Right forelimb (tissue), 1 donor: ENCODE measurements at regions not wholly inside any gene's neighbourhood (a gene's known extent, or its start where the extent isn't known, plus 50 kb on each side); places are given as distances from the start of the nearest gene placed in this dataset.

Experiments used
- DNase-seq: peaks from one replicate; pipeline ENCODE4 v3.0.0-alpha.2; 2018

DNA sequence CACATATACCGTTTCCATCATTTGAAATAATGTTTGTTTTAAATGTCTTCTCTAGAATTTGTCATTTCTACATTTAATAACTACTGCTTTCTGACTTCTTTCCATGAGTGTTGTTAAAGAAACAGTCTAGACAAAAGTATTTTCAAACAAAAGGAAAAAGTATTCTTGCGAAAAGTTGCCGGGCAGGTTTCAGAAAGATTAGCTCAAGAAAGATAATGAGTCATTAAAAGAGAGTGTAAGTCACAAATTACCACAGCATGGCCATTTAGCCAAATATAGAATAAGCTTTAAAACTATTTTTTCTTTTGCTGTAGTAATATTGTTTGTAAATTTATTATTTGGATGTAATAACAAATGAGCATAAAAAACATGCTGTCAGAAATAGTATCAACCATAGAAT, 493.0 kb downstream of the TLL1 start:
- no peak for DNase-seq

DNA sequence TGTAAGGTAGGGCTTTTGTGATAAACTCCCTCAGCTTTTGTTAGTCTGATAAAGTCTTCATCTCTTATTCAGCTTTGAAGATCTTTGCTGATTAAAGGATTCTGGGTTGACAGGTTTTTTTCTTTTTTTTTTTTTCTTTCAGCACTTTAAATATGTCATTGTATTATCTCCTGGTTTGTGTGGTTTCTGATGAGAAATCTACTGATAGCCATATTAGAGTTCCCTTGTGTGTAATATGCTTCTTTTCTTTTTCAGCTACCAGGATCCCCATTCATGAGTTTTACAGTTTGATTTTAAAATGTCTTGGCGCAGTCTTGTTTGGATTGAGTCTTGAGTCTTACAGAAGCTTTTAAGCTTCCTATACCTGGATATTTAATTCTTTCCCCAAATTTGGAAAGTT, 504.5 kb downstream of the TLL1 start:
- no peak for DNase-seq

DNA sequence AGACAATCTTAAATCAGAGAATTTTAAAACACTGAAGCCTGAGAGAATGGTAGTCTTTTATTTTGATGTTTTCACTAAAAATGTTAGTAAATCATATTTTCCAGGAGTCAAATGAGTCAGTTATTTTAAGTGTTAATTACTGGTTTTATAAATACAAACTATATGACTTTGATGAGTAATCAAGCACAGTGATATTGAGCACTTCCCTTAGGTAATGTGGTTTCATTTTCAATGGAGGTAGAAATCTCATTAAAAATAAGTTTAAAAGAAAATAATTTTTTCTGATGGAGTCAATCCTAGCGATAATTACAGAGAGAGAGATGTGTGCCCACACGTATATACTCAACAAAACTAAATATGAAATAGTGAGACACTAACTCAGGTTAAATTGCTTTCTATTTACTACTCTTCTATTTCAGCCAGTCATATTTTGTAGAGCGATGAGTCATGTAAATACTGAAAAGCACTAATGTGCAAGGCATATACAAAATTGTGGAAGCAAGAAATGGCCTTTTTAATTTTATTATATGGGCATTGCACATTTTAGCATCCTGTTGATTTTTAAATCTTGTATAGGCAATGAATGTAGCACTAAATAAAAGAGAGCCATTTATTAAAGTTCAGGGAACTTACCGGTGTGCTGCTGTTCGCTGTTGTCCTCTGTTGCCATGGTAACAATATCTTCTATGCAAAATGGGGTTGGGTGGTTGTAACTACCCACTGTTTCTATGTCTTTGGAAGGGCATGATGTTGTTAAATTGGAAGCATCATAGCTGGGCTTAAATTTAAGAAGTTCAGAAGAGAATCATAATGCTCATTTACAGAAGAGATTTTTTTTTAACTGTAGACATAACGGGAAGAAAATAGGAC, 513.7 kb downstream of the TLL1 start:
- DNase-seq, result no peak

DNA sequence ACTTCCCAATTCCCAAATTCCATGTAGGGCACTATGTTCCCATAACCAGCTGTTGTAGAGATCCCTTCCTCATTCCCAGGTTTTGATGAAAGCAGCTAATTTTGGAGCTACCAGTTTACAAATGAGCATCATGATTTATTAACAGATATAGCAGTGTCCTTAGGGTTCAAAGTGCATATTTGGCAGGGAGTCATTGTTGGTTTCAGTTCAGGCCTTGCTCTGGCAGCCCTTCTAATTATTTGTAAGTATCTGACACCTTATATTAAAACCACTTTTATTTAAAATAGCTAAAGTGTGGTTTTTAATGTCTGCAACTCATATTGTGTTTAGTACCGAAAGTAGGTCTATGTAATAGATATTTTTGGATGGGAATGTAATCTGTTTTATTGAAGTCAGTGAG, 518.5 kb downstream of the TLL1 start:
- DNase-seq, result no peak

DNA sequence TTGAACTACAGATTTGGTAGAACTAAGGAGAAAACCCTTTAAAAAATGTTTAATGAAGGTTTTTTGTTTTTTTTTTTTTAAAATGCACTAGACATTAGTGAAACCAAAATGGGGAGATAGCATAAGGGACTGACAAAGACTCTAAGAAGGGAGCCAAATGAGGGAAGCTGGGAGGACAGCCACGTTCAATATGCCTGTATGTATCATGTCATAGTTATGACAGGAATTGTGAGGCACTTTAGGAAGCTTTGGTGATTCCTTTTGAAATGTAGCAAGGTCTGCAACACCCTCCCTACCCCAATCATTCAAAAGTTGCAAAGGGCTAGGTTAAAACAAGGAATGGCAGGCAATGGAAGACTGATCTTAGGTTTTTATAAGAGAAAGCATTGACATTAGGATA, 526.0 kb downstream of the TLL1 start:
- DNase-seq, result no peak

- no peak for DNase-seq
Observed at GRCh38 chr4:166400270-166400894, 527.3 kb downstream of the TLL1 start.

DNA sequence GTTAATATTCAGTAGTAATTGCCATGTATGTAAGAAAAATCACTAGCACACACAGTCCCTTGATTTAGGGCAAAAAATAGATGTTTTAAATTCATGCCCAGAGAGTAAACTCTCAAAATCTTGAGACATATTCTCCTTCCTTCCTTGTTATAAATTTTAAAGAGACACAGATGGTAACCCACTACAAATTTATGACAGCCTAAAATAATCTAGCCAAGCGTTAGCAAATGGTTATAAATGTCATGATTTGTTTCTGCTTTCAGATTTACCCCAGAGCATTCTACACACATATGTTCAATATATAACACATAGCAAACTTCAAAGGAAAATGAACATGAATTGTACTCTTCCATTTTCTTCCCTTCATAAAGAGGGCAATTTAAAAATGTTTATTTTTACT, 540.3 kb downstream of the TLL1 start:
- DNase-seq, result no peak

DNA sequence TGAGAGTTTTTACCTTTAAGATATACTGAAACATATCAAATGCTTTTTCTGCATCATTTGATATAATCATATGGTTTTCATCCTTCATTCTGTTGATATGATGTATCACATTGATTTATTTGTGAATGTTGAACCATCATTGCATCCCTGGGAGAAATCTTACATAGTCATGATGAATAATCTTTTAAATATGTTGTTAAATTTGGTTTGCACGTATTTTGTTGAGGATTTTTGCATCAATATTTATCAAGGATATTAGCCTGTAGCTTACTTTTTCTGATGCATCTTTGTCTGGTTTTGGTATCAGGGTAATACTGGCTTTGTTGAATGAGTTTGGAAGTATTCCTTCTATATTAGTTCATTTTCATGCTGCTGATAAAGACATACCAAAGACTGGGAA, 541.4 kb downstream of the TLL1 start:
- no peak for DNase-seq

DNA sequence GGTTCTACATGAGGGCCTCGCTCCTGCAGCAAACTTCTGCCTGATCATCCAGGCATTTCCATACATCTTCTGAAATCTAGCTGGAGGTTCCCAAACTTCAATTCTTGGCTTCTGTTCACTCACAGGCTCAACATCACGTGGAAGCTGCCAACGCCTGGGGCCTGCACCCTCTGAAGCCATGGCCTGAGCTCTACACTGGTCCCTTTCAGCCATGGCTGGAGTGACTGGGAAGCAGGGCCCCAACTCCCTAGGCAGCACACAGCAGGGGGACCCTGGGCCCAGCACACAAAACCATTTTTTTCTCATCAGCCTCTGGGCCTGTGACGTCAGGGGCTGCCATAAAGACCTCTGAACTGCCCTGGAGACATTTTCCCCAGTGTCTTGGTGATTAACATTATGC, 542.7 kb downstream of the TLL1 start:
- no peak for DNase-seq

DNA sequence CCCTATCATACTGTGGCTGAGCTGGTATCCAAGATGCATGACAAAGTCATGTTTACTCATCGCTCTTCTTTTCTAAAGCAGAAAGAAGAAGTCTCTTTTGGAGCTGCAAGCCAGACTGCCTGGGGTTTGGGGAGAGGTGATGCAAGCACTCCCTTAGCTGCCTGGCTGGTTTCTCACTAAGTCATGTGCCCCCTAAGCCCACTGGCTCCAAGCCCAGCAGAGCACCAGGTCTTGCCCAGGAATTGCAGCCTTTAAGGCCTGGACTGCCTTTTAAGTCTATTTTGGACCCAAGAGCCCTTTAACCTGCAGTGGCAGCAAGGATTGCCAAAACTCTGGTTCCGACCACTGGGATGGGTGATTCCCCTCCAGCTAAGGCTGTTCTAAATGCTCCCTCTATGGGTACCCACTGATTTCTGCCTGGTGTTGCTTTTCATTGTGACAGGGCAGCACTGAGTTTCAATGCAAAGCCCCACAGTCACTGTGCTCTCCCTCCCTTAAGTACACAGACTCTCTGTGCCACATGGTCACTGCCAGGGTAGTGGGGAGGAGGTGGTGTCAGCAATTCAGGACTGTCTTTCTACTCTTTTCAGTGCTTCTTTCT, 548.6 kb downstream of the TLL1 start:
- DNase-seq, result no peak

DNA sequence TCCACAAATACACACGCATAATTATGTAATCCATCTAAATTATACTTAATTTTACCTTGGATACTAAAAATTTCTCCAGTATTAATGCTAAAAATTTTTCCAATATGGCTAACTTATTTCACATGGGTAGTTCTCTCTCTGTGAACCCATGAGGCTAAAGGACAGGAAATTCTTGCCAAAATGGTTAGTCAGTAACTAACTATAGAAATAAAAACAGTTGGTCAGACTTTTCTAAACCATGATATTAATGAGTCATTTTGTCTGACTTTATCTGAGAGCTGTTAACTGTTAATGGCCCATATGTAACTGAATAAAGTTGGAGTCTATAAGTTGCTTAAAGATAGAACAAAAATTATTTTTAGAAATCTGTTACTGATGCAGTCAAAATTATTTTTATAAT, 549.4 kb downstream of the TLL1 start:
- DNase-seq, result no peak

DNA sequence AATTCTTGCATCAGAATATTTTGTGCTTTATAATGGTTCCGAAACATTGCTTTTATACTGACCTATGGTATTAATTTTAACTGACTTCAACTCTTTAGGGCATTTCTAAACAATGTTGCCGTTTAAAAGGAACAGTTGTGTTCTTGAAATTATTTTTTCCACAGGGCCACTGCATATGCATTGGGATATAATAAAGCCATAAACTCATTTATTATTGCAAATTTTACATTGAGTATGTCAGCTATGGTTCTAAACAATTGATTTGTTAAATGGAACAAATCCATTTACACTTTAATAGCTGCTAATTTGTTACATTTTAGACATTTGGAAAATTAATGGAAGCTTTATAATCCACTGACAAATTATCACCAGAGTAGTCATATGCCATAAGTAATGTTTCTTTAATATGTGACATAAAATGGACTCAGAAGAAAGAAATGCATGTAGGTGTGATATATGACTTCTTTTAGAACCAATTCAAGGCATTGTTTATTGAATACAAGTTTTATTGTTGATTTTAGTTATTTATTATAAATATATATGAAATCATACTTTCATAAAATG, 553.3 kb downstream of the TLL1 start:
- no peak for DNase-seq

- DNase-seq, result no peak
Observed at GRCh38 chr4:166432125-166432524, 559.1 kb downstream of the TLL1 start.

DNA sequence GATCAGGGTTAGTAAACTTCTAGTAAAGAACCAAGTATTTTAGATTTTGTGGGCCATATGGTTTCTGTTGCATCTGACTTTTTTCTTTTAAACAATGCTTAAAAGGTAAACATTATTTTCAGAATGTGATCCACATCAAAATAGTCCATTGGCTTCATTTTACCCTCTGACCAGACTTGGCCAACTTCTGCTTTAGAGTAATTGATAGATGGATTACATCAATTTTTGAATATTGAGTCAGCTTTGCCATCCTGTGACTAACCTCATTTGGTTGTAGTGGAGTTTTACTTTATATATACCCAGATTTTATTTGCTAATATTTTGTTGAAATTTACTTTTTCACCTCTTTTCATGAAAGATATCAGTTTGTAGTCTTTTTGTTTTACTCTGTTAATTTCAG, 559.8 kb downstream of the TLL1 start:
- DNase-seq, result no peak

GRCh38 chr4:166435449-166435848, 562.4 kb downstream of the TLL1 start:
- DNase-seq, result no peak

DNA sequence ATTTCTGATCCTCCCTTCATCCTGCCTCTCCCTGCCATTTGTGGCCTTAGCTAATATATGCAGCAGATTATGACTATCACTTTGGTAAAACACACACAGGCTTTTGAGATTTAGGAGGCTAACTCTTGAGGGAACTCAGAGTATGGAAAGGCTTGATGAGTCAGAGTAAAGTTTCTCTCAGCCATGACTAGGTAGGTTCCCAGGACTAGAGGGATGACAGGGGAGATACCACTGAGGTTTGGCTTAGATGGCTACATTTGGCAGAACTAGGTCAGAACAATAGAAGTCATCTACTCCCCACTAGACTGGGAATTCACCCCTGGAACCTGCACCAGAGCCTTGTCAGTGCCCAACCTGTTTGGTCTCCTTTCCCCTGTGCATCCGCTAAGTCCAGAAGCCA, 585.7 kb downstream of the TLL1 start:
- no peak for DNase-seq

DNA sequence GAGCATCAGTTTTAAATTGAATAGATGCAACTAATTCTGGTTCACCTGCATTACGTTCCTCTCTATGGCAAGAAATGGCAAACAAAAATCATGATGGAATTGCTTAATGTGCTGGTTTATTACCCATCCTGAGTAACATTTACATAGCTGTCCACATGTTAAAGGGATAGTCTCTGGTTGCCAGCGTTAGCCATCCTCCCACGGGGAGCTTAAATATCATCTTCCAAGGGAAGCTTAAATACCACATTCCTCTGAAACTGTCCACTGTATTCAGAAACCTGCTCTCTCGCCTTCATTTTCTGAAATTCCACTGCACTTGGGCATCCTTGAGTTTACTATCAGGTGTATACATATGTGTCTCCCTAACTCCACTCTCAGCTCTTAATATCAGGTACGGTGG, 586.6 kb downstream of the TLL1 start:
- no peak for DNase-seq

GRCh38 chr4:166460769-166461550, 587.9 kb downstream of the TLL1 start:
- DNase-seq, result no peak

- DNase-seq, result no peak
Observed at GRCh38 chr4:166481055-166481454, 608.0 kb downstream of the TLL1 start.

DNA sequence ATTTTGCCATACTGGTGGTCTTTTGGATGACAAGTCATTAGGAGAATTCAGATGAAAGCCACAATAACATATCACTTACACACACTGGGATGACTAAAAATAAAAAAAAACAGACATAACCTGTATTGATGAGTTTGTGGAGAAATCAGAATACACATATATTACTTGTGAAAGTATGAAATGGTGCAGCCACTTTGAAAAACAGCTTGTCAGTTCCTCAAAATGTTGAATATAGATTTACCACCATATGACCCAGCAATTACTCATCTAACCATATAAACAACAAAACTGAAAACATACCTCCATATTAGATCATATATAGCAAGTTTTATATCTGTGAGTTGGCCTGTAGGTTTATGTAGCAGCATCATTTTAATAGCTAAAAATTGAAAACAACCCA, 608.7 kb downstream of the TLL1 start:
- DNase-seq, result no peak

DNA sequence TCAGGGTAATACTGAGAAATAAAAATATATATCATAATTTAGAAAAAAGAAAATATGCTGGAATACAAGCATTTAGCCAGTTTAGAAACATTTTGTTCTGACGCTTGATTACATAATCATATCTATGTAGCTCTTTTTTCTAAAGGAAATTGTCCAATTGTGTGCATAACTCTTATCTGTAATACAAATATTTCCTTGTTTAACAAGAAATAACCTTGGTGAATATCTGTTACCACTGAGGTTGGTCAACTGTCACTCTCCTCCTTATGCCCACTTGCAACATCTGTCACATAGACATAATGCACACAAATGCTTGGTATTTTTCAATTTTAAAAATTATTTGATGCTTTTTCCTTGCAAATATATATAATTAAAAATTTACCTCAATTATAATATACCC, 609.7 kb downstream of the TLL1 start:
- no peak for DNase-seq

DNA sequence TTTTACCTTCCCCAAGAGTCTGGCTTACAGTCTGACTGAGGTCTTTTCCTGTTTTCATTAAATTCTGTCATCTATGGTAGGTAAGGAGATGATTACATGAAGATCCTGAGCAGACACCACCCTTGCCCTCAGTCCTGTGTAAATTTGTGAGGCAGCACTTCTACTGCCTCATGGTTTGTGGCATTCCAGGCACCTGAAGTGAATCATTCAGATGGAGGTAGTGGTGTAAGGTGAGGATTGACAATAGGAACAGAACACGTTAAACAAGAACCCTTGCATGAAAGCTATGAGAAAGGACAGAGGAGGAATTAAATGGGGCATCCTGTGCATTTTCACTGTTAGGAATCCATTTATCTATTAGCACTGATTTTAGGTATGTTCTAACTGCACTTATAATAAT, 618.6 kb downstream of the TLL1 start:
- DNase-seq, result no peak

GRCh38 chr4:166493924-166494345, 620.9 kb downstream of the TLL1 start:
- DNase-seq, result no peak
